ENCODE measurements at regions not wholly inside any gene's neighbourhood (a gene's known extent, or its start where the extent isn't known, plus 50 kb on each side); places are given as distances from the start of the nearest gene placed in this dataset.

DNA sequence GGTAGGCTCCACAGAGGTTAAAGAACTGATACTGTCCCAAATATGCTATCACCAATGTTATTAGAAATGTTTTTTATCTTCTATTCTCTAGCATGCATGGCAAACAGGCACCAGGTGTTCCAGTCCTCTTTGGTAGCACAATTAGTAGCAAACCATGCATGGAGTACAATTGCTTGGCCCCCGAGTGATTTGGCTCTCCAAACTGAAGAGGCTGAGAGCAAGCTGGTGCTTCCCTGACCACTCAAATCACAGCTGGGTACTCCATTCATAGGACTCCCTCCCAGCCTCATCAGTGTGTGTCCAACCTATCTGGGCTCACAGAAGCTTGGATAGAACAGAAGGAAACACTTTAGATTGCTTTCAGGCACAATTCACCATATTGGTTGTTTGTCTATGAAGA lies 93.4 kb downstream of the DIO2 start:
- TF ChIP-seq CTCF (IDR thresholded peaks at IDR 0.05; ENCODE audit: insufficient read depth, low read depth, low read length, missing control alignments) = no peak
- H3K4me3 ChIP-seq (ENCODE audit: low read length) = no peak overlapping the region

DNA sequence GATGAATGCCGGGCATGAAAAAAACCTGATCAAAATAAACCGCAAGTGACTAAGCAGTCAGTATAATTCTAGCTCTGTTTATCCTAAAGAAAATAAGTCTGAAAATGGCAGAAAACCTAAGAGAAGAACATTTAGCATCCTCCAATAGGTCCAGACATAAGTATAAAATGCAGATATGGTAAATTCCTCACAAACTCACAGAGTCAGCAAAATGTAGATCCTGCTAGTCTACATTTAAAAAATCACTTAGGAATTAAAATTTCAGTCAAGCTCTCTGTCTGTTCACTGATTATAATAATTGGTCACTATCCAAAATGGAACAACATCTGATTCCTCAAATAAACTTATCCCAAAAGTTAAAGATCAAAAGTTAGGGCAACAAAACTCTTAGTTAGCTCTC lies 95.1 kb downstream of the DIO2 start:
- no peak for DNase-seq (ENCODE audit: low read depth)
- TF ChIP-seq CTCF (IDR thresholded peaks at IDR 0.05; ENCODE audit: insufficient read depth, low read depth, low read length, missing control alignments) = no peak
- no peak overlapping the region for H3K4me3 ChIP-seq (ENCODE audit: low read length)

More for the DNA sequence above, 93.4 kb downstream of the DIO2 start:
- DNase-seq (ENCODE audit: low read depth) = no peak

DNA sequence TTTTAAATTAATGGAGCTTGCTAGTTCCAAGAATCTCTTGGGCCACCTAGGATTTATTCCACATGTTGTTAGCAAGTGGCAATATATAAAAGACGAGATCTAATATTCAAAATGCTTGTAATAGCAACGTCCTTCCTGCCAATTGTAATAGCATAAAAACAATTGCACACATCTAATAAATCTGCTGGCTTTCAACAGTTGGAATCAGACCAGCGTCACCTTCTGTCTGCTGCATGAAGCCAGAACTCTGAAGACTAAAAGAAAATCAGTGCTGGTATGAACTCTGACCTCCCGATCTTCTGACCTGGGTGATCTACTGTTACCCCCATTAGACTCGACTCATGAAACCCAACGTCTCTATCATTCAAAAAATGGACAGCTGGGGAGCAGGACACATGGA lies 100.6 kb downstream of the DIO2 start:
- TF ChIP-seq CTCF (IDR thresholded peaks at IDR 0.05; ENCODE audit: insufficient read depth, low read depth, low read length, missing control alignments) = no peak
- H3K4me3 ChIP-seq (ENCODE audit: low read length) = no peak overlapping the region
- DNase-seq (ENCODE audit: low read depth) = no peak

DNA sequence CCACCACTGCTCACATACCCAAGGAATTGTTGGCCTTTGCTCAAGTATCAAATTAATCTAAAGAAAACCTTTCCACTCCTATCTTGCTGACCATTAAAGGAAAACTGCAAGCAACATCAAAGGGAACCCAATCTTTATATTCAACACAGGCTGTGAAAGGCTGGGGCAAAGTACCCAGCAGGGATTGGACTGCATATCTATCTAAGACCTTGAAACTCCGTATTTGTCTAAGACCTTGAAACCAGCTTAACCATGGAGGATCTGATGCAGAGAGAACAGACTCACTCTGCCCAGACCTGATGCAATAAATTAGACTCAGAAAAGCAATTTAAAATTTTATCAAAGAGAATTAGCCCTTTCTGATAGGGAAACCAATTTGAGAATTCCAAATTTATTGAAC lies 102.2 kb downstream of the DIO2 start:
- DNase-seq (ENCODE audit: low read depth) = no peak
- no peak for TF ChIP-seq CTCF (IDR thresholded peaks at IDR 0.05; ENCODE audit: insufficient read depth, low read depth, low read length, missing control alignments)

DNA sequence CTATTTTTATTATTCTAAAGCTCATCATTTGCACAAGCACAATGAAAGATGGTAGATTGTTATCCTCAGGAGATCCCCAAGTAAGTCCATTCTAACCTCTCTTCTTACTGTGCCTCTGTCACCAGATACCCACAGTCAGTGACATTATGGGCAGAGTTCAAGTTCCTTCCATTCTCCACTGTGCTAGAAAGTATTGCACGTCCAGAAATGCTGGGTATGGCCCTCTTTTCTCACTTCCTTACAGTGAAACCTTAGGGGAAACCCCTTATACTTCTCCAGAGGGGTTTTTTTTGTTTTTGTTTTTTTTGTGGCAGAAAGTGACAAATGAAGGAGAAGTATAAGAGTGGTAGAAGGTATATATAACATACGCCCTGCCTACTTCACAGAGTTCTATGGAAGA lies 102.9 kb downstream of the DIO2 start:
- no peak overlapping the region for H3K4me3 ChIP-seq (ENCODE audit: low read length)
- no peak for TF ChIP-seq CTCF (IDR thresholded peaks at IDR 0.05; ENCODE audit: insufficient read depth, low read depth, low read length, missing control alignments)
- no peak for DNase-seq (ENCODE audit: low read depth)

More for the DNA sequence above, 102.2 kb downstream of the DIO2 start:
- H3K4me3 ChIP-seq (ENCODE audit: low read length) = no peak overlapping the region

GRCh38 chr14:80105488-80105994 lies 105.8 kb downstream of the DIO2 start:
- TF ChIP-seq CTCF (IDR thresholded peaks at IDR 0.05; ENCODE audit: insufficient read depth, low read depth, low read length, missing control alignments) = no peak

DNA sequence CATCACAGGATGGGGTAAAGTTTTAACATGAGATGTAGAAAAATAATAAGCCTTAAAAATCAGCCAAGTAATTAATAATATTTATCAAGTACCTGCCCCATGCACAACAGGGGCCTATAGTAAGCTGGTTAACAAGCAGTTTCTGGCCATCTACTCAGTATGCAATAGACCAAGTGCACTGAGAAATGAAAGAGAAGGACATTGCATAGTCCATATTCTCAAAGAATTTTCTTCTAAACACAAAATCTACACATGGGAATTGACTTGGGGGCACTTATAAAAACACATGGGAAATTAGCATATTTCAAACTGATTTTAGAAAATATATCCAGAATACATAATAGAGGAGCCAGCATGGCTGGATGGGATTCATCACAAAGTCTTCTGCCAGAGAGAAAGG lies 109.5 kb downstream of the DIO2 start:
- no peak for TF ChIP-seq CTCF (IDR thresholded peaks at IDR 0.05; ENCODE audit: insufficient read depth, low read depth, low read length, missing control alignments)

More at GRCh38 chr14:80105488-80105994, 105.8 kb downstream of the DIO2 start:
- DNase-seq (ENCODE audit: low read depth) = no peak
- H3K4me3 ChIP-seq (ENCODE audit: low read length) = no peak overlapping the region

More for the DNA sequence above, 109.5 kb downstream of the DIO2 start:
- DNase-seq (ENCODE audit: low read depth) = no peak
- no peak overlapping the region for H3K4me3 ChIP-seq (ENCODE audit: low read length)
